H9 (cell line): ENCODE measurements at regions not wholly inside any gene's neighbourhood (a gene's known extent, or its start where the extent isn't known, plus 50 kb on each side); places are given as distances from the start of the nearest gene placed in this dataset.

Source experiments
- DNase-seq: peaks from one replicate; pipeline ENCODE4 v3.0.0-alpha.2; 2017
- H2AFZ ChIP-seq: one replicate; pipeline ENCODE4 v1.6.1; 2013; ENCODE audit warnings: mild to moderate bottlenecking, low read length, control low read depth, moderate library complexity
- H2AK5ac ChIP-seq: 2 replicates; pipeline ENCODE4 v1.6.1; 2013; ENCODE audit warnings: low read length, control low read depth, mixed read lengths; ENCODE audit not compliant: insufficient read length
- H2BK120ac ChIP-seq: one replicate; pipeline ENCODE4 v1.6.1; 2013; ENCODE audit warnings: low read depth, mild to moderate bottlenecking, low read length, control low read depth, inconsistent platforms; ENCODE audit not compliant: poor library complexity, severe bottlenecking
- H2BK12ac ChIP-seq: 2 replicates; pipeline ENCODE4 v1.6.1; 2013; ENCODE audit warnings: low read length, control low read depth, mixed read lengths, low read depth; ENCODE audit not compliant: insufficient read length
- H2BK15ac ChIP-seq: 2 replicates; pipeline ENCODE4 v1.6.1; 2013; ENCODE audit warnings: low read depth, low read length, control low read depth
- H2BK20ac ChIP-seq: one replicate; pipeline ENCODE4 v1.6.1; 2013; ENCODE audit warnings: low read depth, mild to moderate bottlenecking, low read length, control low read depth, inconsistent platforms; ENCODE audit not compliant: poor library complexity, severe bottlenecking
- H2BK5ac ChIP-seq: 2 replicates; pipeline ENCODE4 v1.6.1; 2013; ENCODE audit warnings: low read length, control low read depth, mixed read lengths; ENCODE audit not compliant: insufficient read length
- H3K14ac ChIP-seq: 2 replicates; pipeline ENCODE4 v1.6.1; 2013; ENCODE audit warnings: low read length, control low read depth; ENCODE audit not compliant: insufficient read depth
- H3K18ac ChIP-seq: 2 replicates; pipeline ENCODE4 v1.6.1; 2013; ENCODE audit warnings: low read depth, mild to moderate bottlenecking, mixed read lengths, low read length, control low read depth; ENCODE audit not compliant: insufficient read length
- H3K23ac ChIP-seq: 2 replicates; pipeline ENCODE4 v1.6.1; 2013; ENCODE audit warnings: low read length, control low read depth, mixed read lengths, low read depth; ENCODE audit not compliant: insufficient read length
- H3K23me2 ChIP-seq: 2 replicates; pipeline ENCODE4 v1.6.1; 2013; ENCODE audit warnings: low read depth, mild to moderate bottlenecking, mixed read lengths, low read length, control low read depth; ENCODE audit not compliant: insufficient read length, poor library complexity, severe bottlenecking
- H3K27ac ChIP-seq: 2 replicates; pipeline ENCODE4 v1.5.1; 2013; ENCODE audit warnings: low read length, control low read depth, mixed read lengths, low read depth; ENCODE audit not compliant: insufficient read length
- H3K27me3 ChIP-seq: 2 replicates; pipeline ENCODE4 v1.6.1; 2013; ENCODE audit warnings: low read length, control low read depth, inconsistent platforms; ENCODE audit not compliant: insufficient read depth
- H3K4ac ChIP-seq: 2 replicates; pipeline ENCODE4 v1.6.1; 2013; ENCODE audit warnings: low read depth, mild to moderate bottlenecking, control low read depth, inconsistent platforms, low read length, moderate library complexity
- H3K4me1 ChIP-seq: 2 replicates; pipeline ENCODE4 v1.6.1; 2013; ENCODE audit warnings: low read length, control low read depth, inconsistent platforms; ENCODE audit not compliant: insufficient read depth
- H3K4me2 ChIP-seq: 2 replicates; pipeline ENCODE4 v1.6.1; 2013; ENCODE audit warnings: low read length, control low read depth, mixed read lengths; ENCODE audit not compliant: insufficient read length, insufficient read depth
- H3K56ac ChIP-seq: 2 replicates; pipeline ENCODE4 v1.6.1; 2013; ENCODE audit warnings: low read depth, mild to moderate bottlenecking, mixed read lengths, low read length, control low read depth; ENCODE audit not compliant: insufficient read length
- H3K79me1 ChIP-seq: 2 replicates; pipeline ENCODE4 v1.6.1; 2013; ENCODE audit warnings: low read depth, mild to moderate bottlenecking, moderate library complexity, low read length, control low read depth, inconsistent platforms; ENCODE audit not compliant: insufficient read depth, poor library complexity, severe bottlenecking
- H3K79me2 ChIP-seq: 2 replicates; pipeline ENCODE4 v1.6.1; 2013; ENCODE audit warnings: low read length, control low read depth, inconsistent platforms; ENCODE audit not compliant: insufficient read depth
- H3K9ac ChIP-seq: 2 replicates; pipeline ENCODE4 v1.6.1; 2013; ENCODE audit warnings: low read length, control low read depth, mixed read lengths; ENCODE audit not compliant: insufficient read length; ENCODE audit errors: extremely low read depth
- H3K9me3 ChIP-seq: one replicate; pipeline ENCODE4 v1.6.1; 2013; ENCODE audit warnings: low read depth, low read length, inconsistent platforms; ENCODE audit not compliant: control insufficient read depth
- H3T11ph ChIP-seq: one replicate; pipeline ENCODE4 v1.6.1; 2013; ENCODE audit warnings: mild to moderate bottlenecking, low read length, control low read depth, inconsistent platforms
- H4K20me1 ChIP-seq: one replicate; pipeline ENCODE4 v1.6.1; 2013; ENCODE audit not compliant: control insufficient read depth, insufficient read length, insufficient read depth
- H4K5ac ChIP-seq: 2 replicates; pipeline ENCODE4 v1.6.1; 2013; ENCODE audit warnings: low read depth, mild to moderate bottlenecking, mixed read lengths, low read length, control low read depth; ENCODE audit not compliant: insufficient read length
- H4K8ac ChIP-seq: replicated peaks from 2 replicates; pipeline ENCODE4 v1.6.1; 2013; ENCODE audit warnings: low read length, control low read depth, mixed read lengths, low read depth; ENCODE audit not compliant: insufficient read length
- H4K91ac ChIP-seq: 2 replicates; pipeline ENCODE4 v1.6.1; 2013; ENCODE audit warnings: low read depth, mild to moderate bottlenecking, moderate library complexity, mixed read lengths, low read length, control low read depth; ENCODE audit not compliant: insufficient read length
- H3K27ac Mint-ChIP-seq, 3 experiments: 2 replicates in 2 of 3; 3 replicates in 1 of 3; pipeline ENCODE4 v1.8.0; 2020 to 2021; ENCODE audit warnings: mixed read lengths in 3 of 3, mild to moderate bottlenecking in 1 of 3, moderate library complexity in 1 of 3
- H3K27me3 Mint-ChIP-seq: 2 replicates; pipeline ENCODE4 v1.8.0; 2021; ENCODE audit warnings: low read depth, mild to moderate bottlenecking, moderate library complexity, mixed read lengths
- H3K36me3 Mint-ChIP-seq, 3 experiments: 2 replicates in 2 of 3; 3 replicates in 1 of 3; pipeline ENCODE4 v1.8.0; 2020 to 2021; ENCODE audit warnings: low read depth in 3 of 3, mixed read lengths in 3 of 3; ENCODE audit not compliant: insufficient read depth in 1 of 3
- H3K4me1 Mint-ChIP-seq, 2 experiments: 2 replicates each; pipeline ENCODE4 v1.8.0; 2020; ENCODE audit warnings: mixed read lengths in 2 of 2
- H3K4me3 Mint-ChIP-seq, 2 experiments: 2 replicates in 1 of 2; 3 replicates in 1 of 2; pipeline ENCODE4 v1.8.0; 2020 to 2021; ENCODE audit warnings: mild to moderate bottlenecking in 2 of 2, mixed read lengths in 2 of 2, moderate library complexity in 1 of 2
- H3K9me3 Mint-ChIP-seq, 2 experiments: 2 replicates in 1 of 2; 3 replicates in 1 of 2; pipeline ENCODE4 v1.8.0; 2020; ENCODE audit warnings: mild to moderate bottlenecking in 2 of 2, mixed read lengths in 2 of 2, moderate library complexity in 1 of 2
- WGBS: extraction: QIAGEN DNeasy Blood & Tissue Kit; methylation state at CpG from one replicate; pipeline ENCODE4 v1.1.7; 2013; ENCODE audit warnings: missing lambda C conversion rate, low lambda C conversion rate, mixed read lengths; ENCODE audit not compliant: insufficient read length; ENCODE audit errors: extremely low coverage; 5-methylcytosine and 5-hydroxymethylcytosine counted together
- TF ChIP-seq, protein P1 (sequence below): fragments of 200-600 bp; sonication (generic); conservative IDR thresholded peaks from 3 replicates; pipeline ENCODE4 v1.8.0; 2021; ENCODE audit warnings: antibody characterized with exemption, mild to moderate bottlenecking

DNA sequence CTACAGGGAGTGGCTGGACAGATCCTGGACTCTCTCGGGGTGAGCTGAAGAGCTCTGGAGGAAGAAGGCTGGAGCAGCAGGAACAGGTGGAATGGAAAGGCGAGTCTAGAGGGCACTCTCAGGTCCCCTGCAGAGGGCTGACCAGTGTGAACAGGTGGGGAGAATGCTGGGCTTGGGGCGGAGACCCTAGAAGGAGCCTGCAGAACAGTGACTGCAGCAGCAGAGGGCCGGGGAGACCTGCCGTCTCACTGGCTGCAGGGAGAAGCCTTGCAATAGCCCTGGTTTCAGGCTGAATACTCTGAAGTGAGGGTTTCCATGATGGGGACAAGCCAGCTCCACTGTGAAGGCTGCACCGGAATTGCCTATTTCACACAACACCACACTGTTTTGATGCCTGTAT lies 626.7 kb upstream of the SALL3 start:
- H2AFZ ChIP-seq = no peak overlapping the region
- H2BK12ac ChIP-seq = no peak overlapping the region
- H3K4ac ChIP-seq = no peak overlapping the region
- H3K27me3 Mint-ChIP-seq = no peaks in the 10 kb centered on the region; the same call in 1 of the 2 replicates
- no peak overlapping the region for H2BK5ac ChIP-seq
- H3K27ac Mint-ChIP-seq = peak overlapping the region in 1 of 3 experiments; percentile 54; a peak in 2 of 7 replicates
- H3K4me1 Mint-ChIP-seq = peaks cover 4 to 9% of the 10 kb centered on the region in 2 experiments
- peaks cover 0 to 3% of the 10 kb centered on the region in 2 experiments; a peak in 2 of 5 replicates for H3K9me3 Mint-ChIP-seq
- no peak overlapping the region for H3K56ac ChIP-seq
- no peak overlapping the region for H2BK15ac ChIP-seq
- no peaks in the 10 kb centered on the region for H3K27me3 ChIP-seq
- no peak overlapping the region for H3T11ph ChIP-seq
- no peak overlapping the region for H4K8ac ChIP-seq
- DNase-seq = peak; percentile 65
- no peak overlapping the region for H3K18ac ChIP-seq
- H2AK5ac ChIP-seq = no peak overlapping the region
- no peak overlapping the region for H3K4me2 ChIP-seq
- TF ChIP-seq, protein P1, sequence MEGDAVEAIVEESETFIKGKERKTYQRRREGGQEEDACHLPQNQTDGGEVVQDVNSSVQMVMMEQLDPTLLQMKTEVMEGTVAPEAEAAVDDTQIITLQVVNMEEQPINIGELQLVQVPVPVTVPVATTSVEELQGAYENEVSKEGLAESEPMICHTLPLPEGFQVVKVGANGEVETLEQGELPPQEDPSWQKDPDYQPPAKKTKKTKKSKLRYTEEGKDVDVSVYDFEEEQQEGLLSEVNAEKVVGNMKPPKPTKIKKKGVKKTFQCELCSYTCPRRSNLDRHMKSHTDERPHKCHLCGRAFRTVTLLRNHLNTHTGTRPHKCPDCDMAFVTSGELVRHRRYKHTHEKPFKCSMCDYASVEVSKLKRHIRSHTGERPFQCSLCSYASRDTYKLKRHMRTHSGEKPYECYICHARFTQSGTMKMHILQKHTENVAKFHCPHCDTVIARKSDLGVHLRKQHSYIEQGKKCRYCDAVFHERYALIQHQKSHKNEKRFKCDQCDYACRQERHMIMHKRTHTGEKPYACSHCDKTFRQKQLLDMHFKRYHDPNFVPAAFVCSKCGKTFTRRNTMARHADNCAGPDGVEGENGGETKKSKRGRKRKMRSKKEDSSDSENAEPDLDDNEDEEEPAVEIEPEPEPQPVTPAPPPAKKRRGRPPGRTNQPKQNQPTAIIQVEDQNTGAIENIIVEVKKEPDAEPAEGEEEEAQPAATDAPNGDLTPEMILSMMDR = peak; percentile 16; the same call in 1 of the 3 replicates
- no peaks in the 10 kb centered on the region for H3K23me2 ChIP-seq
- no CpG with 5 or more reads among the region's 6 CpGs for WGBS
- no peak overlapping the region for H4K5ac ChIP-seq
- H3K4me3 Mint-ChIP-seq = no peak overlapping the region
- H3K27ac ChIP-seq = no peak overlapping the region
- no peaks in the 10 kb centered on the region for H3K79me1 ChIP-seq
- H4K20me1 ChIP-seq = no peaks in the 10 kb centered on the region
- H3K79me2 ChIP-seq = no peaks in the 10 kb centered on the region
- H2BK20ac ChIP-seq = no peak overlapping the region
- H3K36me3 Mint-ChIP-seq = 0 out of 7 replicates have a peak, but pooled peaks cover 0 to 2% (median 0%) of the 10 kb centered on the region in 3 experiments
- H3K23ac ChIP-seq = no peak overlapping the region
- H3K9me3 ChIP-seq = no peaks in the 10 kb centered on the region
- H4K91ac ChIP-seq = no peak overlapping the region
- no peak overlapping the region for H3K9ac ChIP-seq
- H3K4me1 ChIP-seq = no peaks in the 10 kb centered on the region
- H2BK120ac ChIP-seq = no peak overlapping the region
- H3K14ac ChIP-seq = no peak overlapping the region
